ENCODE measurements at regions not wholly inside any gene's neighbourhood (a gene's known extent, or its start where the extent isn't known, plus 50 kb on each side); places are given as distances from the start of the nearest gene placed in this dataset.
"Not testable (repeated sequence)": the region's sequence is repeated elsewhere in the genome, so short reads cannot be mapped to it uniquely, and the experiment has no call there.

GRCh38 chr14:47949006-47949405 is 273.6 kb upstream of the MDGA2 start:
- DNase-seq, result no peak

GRCh38 chr14:47935332-47935731 is 259.9 kb upstream of the MDGA2 start:
- no peak for DNase-seq

GRCh38 chr14:47929334-47929733 is 253.9 kb upstream of the MDGA2 start:
- no peak for DNase-seq

GRCh38 chr14:47921133-47921532 is 245.7 kb upstream of the MDGA2 start:
- no peak for DNase-seq

GRCh38 chr14:47919997-47920396 is 244.6 kb upstream of the MDGA2 start:
- no peak for DNase-seq

- no peak for DNase-seq
Observed at GRCh38 chr14:47919334-47919846, 244.0 kb upstream of the MDGA2 start.

GRCh38 chr14:47917344-47917954 is 242.0 kb upstream of the MDGA2 start:
- peak; percentile 33 for DNase-seq

GRCh38 chr14:47901141-47901540 is 225.7 kb upstream of the MDGA2 start:
- not testable (repeated sequence) for DNase-seq

GRCh38 chr14:47899685-47900084 is 224.3 kb upstream of the MDGA2 start:
- DNase-seq, result no peak

- no peak for DNase-seq
Observed at GRCh38 chr14:47874350-47874749, 198.9 kb upstream of the MDGA2 start.

GRCh38 chr14:47872588-47872987 is 197.2 kb upstream of the MDGA2 start:
- no peak for DNase-seq

- DNase-seq, result no peak
Observed at GRCh38 chr14:47863441-47863840, 188.0 kb upstream of the MDGA2 start.

GRCh38 chr14:47857646-47858045 is 182.2 kb upstream of the MDGA2 start:
- no peak for DNase-seq

- no peak for DNase-seq
Observed at GRCh38 chr14:47852278-47852677, 176.9 kb upstream of the MDGA2 start.

- DNase-seq, result no peak
Observed at GRCh38 chr14:47846008-47846407, 170.6 kb upstream of the MDGA2 start.

GRCh38 chr14:47843236-47843635 is 167.8 kb upstream of the MDGA2 start:
- no peak for DNase-seq

- DNase-seq, result no peak
Observed at GRCh38 chr14:47833011-47833410, 157.6 kb upstream of the MDGA2 start.

- DNase-seq, result no peak
Observed at GRCh38 chr14:47826809-47827208, 151.4 kb upstream of the MDGA2 start.

GRCh38 chr14:47822326-47822725 is 146.9 kb upstream of the MDGA2 start:
- DNase-seq, result no peak

GRCh38 chr14:47821135-47821534 is 145.7 kb upstream of the MDGA2 start:
- no peak for DNase-seq

- DNase-seq, result no peak
Observed at GRCh38 chr14:47790477-47790876, 115.1 kb upstream of the MDGA2 start.

- no peak for DNase-seq
Observed at GRCh38 chr14:47785058-47785457, 109.7 kb upstream of the MDGA2 start.

GRCh38 chr14:47778631-47779030 is 103.2 kb upstream of the MDGA2 start:
- no peak for DNase-seq

GRCh38 chr14:47772652-47773051 is 97.2 kb upstream of the MDGA2 start:
- no peak for DNase-seq

GRCh38 chr14:47763188-47763854 is 87.9 kb upstream of the MDGA2 start:
- DNase-seq, result no peak
